H1 (cell line): ENCODE measurements at regions not wholly inside any gene's neighbourhood (a gene's known extent, or its start where the extent isn't known, plus 50 kb on each side); places are given as distances from the start of the nearest gene placed in this dataset.

ENCODE experiments used
- CREB1 ChIP-seq: IDR thresholded peaks from 2 replicates; pipeline ENCODE4 v1.6.1; 2012; ENCODE audit warnings: inconsistent platforms
- GABPA ChIP-seq: IDR thresholded peaks from 2 replicates; pipeline ENCODE4 v1.6.1; 2011; ENCODE audit warnings: mild to moderate bottlenecking, low read length, moderate library complexity, borderline replicate concordance; ENCODE audit not compliant: insufficient read depth
- JUND ChIP-seq: IDR thresholded peaks from 2 replicates; pipeline ENCODE4 v1.6.1; 2011; ENCODE audit warnings: mild to moderate bottlenecking, improper control_type of control experiment, low read length
- POLR2A ChIP-seq, 2 experiments: IDR thresholded peaks; 1 replicate in 1 of 2; 2 replicates in 1 of 2; pipeline ENCODE4 v1.6.1; 2011; ENCODE audit warnings: low read depth in 2 of 2, low read length in 2 of 2, mild to moderate bottlenecking in 2 of 2; ENCODE audit errors: control extremely low read depth in 1 of 2
- POLR2AphosphoS5 ChIP-seq: IDR thresholded peaks from 2 replicates; pipeline ENCODE4 v1.6.1; 2011; ENCODE audit warnings: low read depth, low read length
- RAD21 ChIP-seq, 2 experiments: IDR thresholded peaks in 1 of 2; conservative IDR thresholded peaks in 1 of 2; 2 replicates each; pipeline ENCODE4 v1.6.1; 2011; ENCODE audit warnings: low read depth in 2 of 2, low read length in 2 of 2, improper control_type of control experiment in 1 of 2, inconsistent platforms in 1 of 2, mild to moderate bottlenecking in 1 of 2, moderate library complexity in 1 of 2
- TAF1 ChIP-seq: IDR thresholded peaks from 2 replicates; pipeline ENCODE4 v1.6.1; 2011; ENCODE audit warnings: mild to moderate bottlenecking, low read depth, low read length
- TF ChIP-seq, protein P1 (sequence below), 3 experiments: IDR thresholded peaks; 1 replicate in 2 of 3; 2 replicates in 1 of 3; pipeline versions ENCODE4 v1.5.1 to v1.6.1; 2011; ENCODE audit warnings: low read length in 3 of 3, mild to moderate bottlenecking in 3 of 3, inconsistent platforms in 2 of 3, low read depth in 1 of 3, moderate library complexity in 1 of 3; ENCODE audit not compliant: insufficient read depth in 1 of 3; ENCODE audit errors: control extremely low read depth in 1 of 3
- TF ChIP-seq, protein P2 (sequence below): IDR thresholded peaks from 2 replicates; pipeline ENCODE4 v1.6.1; 2012; ENCODE audit warnings: low read length, inconsistent platforms

DNA sequence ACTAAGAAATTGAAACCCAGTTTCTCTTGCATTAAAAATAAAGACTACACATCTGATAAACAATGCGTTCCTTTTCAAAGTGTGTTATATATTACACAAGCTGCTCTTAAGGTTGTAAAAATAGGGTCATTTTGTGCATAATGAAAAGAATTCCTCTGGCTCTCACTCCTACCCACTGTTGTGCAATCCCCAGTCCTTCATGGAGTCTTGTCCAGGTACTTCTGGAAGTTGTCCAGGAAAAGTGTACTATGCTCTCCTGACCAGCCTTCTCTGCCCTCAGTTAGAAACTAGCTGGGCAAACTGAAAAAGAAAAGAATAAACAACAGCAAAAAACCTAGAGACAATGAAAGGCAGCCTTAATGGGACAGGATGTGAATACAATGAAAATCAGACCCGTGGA, 345.5 kb upstream of the PAPPA start:
- TF ChIP-seq POLR2AphosphoS5 (no peak), POLR2A (IDR thresholded peaks at IDR 0.05; ENCODE audit: control extremely low read depth in 1 of 2, low read depth in 2 of 2, low read length in 2 of 2) (no peak), TAF1 (no peak), JUND (no peak), RAD21 (IDR thresholded peaks at IDR 0.05 in 1 of 2, conservative IDR thresholded peaks at IDR 0.05 in 1 of 2; ENCODE audit: low read depth in 2 of 2, low read length in 2 of 2) (no peak), GABPA (no peak), CREB1 (no peak)
- TF ChIP-seq, protein P1, sequence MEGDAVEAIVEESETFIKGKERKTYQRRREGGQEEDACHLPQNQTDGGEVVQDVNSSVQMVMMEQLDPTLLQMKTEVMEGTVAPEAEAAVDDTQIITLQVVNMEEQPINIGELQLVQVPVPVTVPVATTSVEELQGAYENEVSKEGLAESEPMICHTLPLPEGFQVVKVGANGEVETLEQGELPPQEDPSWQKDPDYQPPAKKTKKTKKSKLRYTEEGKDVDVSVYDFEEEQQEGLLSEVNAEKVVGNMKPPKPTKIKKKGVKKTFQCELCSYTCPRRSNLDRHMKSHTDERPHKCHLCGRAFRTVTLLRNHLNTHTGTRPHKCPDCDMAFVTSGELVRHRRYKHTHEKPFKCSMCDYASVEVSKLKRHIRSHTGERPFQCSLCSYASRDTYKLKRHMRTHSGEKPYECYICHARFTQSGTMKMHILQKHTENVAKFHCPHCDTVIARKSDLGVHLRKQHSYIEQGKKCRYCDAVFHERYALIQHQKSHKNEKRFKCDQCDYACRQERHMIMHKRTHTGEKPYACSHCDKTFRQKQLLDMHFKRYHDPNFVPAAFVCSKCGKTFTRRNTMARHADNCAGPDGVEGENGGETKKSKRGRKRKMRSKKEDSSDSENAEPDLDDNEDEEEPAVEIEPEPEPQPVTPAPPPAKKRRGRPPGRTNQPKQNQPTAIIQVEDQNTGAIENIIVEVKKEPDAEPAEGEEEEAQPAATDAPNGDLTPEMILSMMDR (IDR thresholded peaks at IDR 0.05; ENCODE audit: control extremely low read depth in 1 of 3, insufficient read depth in 1 of 3, low read depth in 1 of 3, low read length in 3 of 3) = no peak
- TF ChIP-seq, protein P2, sequence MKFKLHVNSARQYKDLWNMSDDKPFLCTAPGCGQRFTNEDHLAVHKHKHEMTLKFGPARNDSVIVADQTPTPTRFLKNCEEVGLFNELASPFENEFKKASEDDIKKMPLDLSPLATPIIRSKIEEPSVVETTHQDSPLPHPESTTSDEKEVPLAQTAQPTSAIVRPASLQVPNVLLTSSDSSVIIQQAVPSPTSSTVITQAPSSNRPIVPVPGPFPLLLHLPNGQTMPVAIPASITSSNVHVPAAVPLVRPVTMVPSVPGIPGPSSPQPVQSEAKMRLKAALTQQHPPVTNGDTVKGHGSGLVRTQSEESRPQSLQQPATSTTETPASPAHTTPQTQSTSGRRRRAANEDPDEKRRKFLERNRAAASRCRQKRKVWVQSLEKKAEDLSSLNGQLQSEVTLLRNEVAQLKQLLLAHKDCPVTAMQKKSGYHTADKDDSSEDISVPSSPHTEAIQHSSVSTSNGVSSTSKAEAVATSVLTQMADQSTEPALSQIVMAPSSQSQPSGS = no peak
